GM06990 (cell line): ENCODE measurements at regions not wholly inside any gene's neighbourhood (a gene's known extent, or its start where the extent isn't known, plus 50 kb on each side); places are given as distances from the start of the nearest gene placed in this dataset.

Experiments used
- DNase-seq: peaks from one replicate; pipeline ENCODE4 v3.0.0-alpha.2; 2011; ENCODE audit not compliant: insufficient read length; ENCODE audit errors: extremely low read depth
- H3K27me3 ChIP-seq: replicated peaks from 2 replicates; pipeline ENCODE4 v1.6.0; 2011; ENCODE audit warnings: low read length; ENCODE audit not compliant: control insufficient read depth, insufficient read depth
- H3K36me3 ChIP-seq: 2 replicates; pipeline ENCODE4 v1.5.1; 2011; ENCODE audit warnings: low read length; ENCODE audit not compliant: control insufficient read depth, insufficient read depth
- H3K4me3 ChIP-seq: replicated peaks from 2 replicates; pipeline ENCODE4 v1.5.1; 2011; ENCODE audit warnings: low read depth, mild to moderate bottlenecking, control low read depth, low read length
- TF ChIP-seq, protein P1 (sequence below): IDR thresholded peaks from 2 replicates; pipeline ENCODE4 v1.5.1; 2011; ENCODE audit warnings: low read length, control low read depth, mild to moderate bottlenecking, inconsistent platforms; ENCODE audit not compliant: insufficient read depth, poor library complexity, severe bottlenecking

DNA sequence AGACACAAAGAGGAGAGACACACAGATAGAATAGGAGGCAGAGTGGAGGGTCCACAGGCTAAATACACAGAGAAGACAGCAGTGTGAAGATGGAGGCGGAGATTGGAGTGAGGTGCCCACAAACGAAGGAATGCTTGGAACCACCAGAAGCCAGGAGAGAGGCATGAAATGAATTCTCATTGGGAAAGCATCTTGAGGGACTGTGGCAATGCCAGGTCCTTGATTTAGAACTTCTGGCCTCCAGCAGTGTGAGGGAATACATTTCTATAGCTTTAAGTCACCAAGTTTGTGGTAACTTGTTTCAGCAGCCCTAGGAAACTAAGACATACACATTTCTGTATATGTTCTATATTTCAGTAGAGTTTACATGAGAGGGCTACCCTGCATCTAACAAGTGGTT is 396.6 kb upstream of the ZNF608 start:
- H3K36me3 ChIP-seq = no peaks in the 10 kb centered on the region
- H3K27me3 ChIP-seq = no peaks in the 10 kb centered on the region
- no peak overlapping the region for H3K4me3 ChIP-seq
- TF ChIP-seq, protein P1, sequence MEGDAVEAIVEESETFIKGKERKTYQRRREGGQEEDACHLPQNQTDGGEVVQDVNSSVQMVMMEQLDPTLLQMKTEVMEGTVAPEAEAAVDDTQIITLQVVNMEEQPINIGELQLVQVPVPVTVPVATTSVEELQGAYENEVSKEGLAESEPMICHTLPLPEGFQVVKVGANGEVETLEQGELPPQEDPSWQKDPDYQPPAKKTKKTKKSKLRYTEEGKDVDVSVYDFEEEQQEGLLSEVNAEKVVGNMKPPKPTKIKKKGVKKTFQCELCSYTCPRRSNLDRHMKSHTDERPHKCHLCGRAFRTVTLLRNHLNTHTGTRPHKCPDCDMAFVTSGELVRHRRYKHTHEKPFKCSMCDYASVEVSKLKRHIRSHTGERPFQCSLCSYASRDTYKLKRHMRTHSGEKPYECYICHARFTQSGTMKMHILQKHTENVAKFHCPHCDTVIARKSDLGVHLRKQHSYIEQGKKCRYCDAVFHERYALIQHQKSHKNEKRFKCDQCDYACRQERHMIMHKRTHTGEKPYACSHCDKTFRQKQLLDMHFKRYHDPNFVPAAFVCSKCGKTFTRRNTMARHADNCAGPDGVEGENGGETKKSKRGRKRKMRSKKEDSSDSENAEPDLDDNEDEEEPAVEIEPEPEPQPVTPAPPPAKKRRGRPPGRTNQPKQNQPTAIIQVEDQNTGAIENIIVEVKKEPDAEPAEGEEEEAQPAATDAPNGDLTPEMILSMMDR = no peak
- no peak for DNase-seq

DNA sequence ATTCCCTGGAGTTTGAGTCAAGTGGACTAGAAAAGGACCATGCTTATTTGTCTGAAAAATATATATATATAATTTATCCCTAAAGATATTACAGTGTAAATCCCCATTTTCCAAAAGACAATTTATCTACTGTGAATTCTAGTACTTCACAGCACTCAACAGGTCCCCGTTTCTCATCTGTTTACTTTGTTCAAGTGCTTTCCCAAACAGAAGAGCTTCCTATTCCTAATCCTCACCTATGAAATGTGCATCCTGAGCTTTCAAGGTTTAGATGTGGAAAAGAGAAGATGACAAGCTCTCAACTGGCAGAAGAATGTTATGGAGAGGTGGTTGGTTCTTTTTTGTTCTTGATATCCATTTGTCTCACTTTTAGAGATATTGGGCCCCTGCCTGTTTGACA is 401.6 kb upstream of the ZNF608 start:
- TF ChIP-seq, protein P1 = no peak
- no peak for DNase-seq
- Histone ChIP-seq H3K27me3 (no peaks in the 10 kb centered on the region), H3K4me3 (no peak overlapping the region), H3K36me3 (no peaks in the 10 kb centered on the region)

DNA sequence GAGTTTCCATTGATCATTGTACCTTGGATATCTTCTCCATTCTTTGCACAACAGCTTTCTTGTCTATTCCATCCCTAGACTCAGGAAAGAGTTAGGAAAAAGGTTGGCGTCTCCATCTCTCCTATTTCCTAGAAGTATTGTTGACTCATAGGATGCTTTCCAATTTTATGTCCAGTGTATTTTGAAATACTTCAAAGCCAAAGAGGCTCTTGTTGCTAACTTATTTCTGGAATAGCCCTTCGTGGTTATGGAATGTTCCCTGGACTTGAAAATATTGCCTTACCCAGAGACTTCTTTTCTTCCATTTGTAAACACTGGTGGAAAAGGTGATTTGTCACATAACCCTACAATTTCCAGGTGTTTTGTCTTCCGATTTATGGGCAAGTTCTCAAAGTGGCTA is 402.3 kb upstream of the ZNF608 start:
- DNase-seq = no peak
- TF ChIP-seq, protein P1 = no peak
- Histone ChIP-seq H3K4me3 (no peak overlapping the region), H3K36me3 (no peaks in the 10 kb centered on the region), H3K27me3 (no peaks in the 10 kb centered on the region)

DNA sequence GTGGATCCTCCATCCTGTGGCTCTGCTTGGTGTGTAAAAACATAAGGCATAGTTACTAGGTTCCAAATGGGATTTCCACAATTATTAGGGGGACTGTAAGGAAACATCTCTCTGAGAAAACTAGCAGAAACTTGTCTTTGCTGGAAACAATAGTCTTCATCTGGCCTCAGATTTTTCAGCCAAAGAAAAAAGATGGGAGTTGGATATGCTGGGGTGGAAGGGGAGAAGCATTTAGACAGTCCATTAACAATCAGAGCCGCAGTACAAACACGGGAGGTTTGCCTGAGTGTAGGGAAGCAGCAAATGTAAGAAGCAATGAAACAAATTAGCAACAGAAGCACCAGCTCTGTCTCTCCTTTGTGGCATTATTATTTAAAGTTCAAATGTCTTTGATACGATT is 402.7 kb upstream of the ZNF608 start:
- Histone ChIP-seq H3K36me3 (no peaks in the 10 kb centered on the region), H3K4me3 (no peak overlapping the region), H3K27me3 (no peaks in the 10 kb centered on the region)
- TF ChIP-seq, protein P1 = no peak
- no peak for DNase-seq

DNA sequence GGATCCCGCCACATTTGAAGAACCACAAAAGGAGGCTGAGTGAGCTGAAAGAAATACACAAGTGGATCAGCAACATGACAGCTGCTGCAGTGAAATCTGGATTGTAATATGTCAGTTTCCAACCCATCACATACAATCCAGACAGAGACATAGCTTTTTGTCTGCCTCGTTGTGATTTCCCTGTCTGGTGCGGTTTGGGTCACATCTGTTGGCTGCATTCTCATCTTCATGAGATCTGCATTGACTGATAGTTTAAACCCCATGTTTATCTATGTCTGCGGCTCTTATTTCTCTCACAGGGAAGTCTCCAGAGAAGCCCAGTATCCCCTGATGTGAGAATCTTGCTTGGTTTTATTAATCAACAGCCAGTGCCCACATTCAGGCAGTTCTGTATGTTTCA is 403.1 kb upstream of the ZNF608 start:
- Histone ChIP-seq H3K27me3 (no peaks in the 10 kb centered on the region), H3K4me3 (no peak overlapping the region), H3K36me3 (no peaks in the 10 kb centered on the region)
- TF ChIP-seq, protein P1 = no peak
- DNase-seq = no peak

DNA sequence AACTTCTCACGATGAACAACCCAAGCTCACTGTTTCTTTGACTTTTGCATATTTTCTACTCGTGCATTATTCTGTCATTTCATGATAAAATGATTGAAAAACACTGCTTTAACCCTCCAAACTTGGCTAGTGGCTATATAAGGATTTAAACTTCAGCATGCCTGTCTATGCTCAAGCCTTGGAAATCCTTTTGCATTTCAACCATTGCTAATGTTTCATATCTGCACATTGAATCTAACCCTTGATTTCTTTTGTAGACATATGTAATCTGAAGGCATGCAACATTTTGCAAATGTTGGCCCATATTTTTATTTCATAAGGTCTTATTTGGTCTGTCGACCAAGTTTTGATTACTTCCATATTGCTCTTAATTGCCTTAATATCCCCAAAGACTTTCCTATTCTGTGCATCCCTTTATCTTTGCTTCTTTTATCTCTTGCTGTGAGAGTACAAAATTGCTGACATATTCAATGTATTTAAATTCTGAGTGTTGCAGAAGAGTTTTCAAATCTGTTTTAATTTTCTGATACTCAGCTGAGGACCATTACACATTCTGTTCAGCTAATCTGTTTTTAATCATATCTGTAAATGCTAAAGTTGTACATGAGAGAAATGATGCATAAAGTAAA is 403.7 kb upstream of the ZNF608 start:
- Histone ChIP-seq H3K27me3 (no peaks in the 10 kb centered on the region), H3K4me3 (no peak overlapping the region), H3K36me3 (no peaks in the 10 kb centered on the region)
- TF ChIP-seq, protein P1 = no peak
- DNase-seq = no peak
